ENCODE measurements at regions not wholly inside any gene's neighbourhood (a gene's known extent, or its start where the extent isn't known, plus 50 kb on each side); places are given as distances from the start of the nearest gene placed in this dataset.

- Histone ChIP-seq H3K79me2 (ENCODE audit: insufficient read depth, low read length) (no peaks in the 10 kb centered on the region), H3K4me2 (ENCODE audit: low read depth, low read length) (no peak overlapping the region), H3K4me1 (ENCODE audit: insufficient read depth, low read length) (peaks cover 60% of the 10 kb centered on the region), H3K9ac (ENCODE audit: insufficient read depth, low read depth, low read length) (0 out of 2 replicates have a peak overlapping the region, but pooled peaks have one; percentile 9), H2AFZ (ENCODE audit: low read length) (peak overlapping the region; percentile 76), H3K9me3 (ENCODE audit: low read length) (no peaks in the 10 kb centered on the region), H3K27ac (ENCODE audit: extremely low read length, insufficient read depth, low read length) (peak overlapping the region; percentile 72), H3K4me3 (replicated peaks in 1 of 3; ENCODE audit: insufficient read depth in 1 of 3, low read depth in 2 of 3, low read length in 3 of 3) (no peak overlapping the region), H4K20me1 (ENCODE audit: insufficient read depth, low read length) (no peaks in the 10 kb centered on the region), H3K27me3 (ENCODE audit: control insufficient read depth in 1 of 2, insufficient read depth in 2 of 2, low read length in 2 of 2) (no peaks in the 10 kb centered on the region), H3K36me3 (replicated peaks in 1 of 2; ENCODE audit: control insufficient read depth in 1 of 2, insufficient read depth in 2 of 2, low read length in 2 of 2) (no peaks in the 10 kb centered on the region)
- in situ Hi-C loops (cut with HindIII; ENCODE audit: extremely low pct_ligation_motif_present, low pct_unique_long_range_greater_than_20kb) (loop anchor here (10.0 kb wide), 1 partner anchor 101 kb away; no protein-coding TSS in a partner anchor), intact Hi-C loops (cut with micrococcal nuclease; ENCODE audit: unreplicated experiment) (no loop called here)
- BruUV-seq (replicated peaks), result no TSS peak
- ChIA-PET CTCF (ENCODE audit: low intra/inter-chr PET ratio, low total read pairs) (no interaction called here), POLR2A (interaction anchor here (1.3 kb wide), 1 partner anchor 107 kb away, joined by 3 read pairs; no protein-coding TSS in a partner anchor)
- ATAC-seq (no peak), FAIRE-seq (no peak), DNase-seq (ENCODE audit: low spot score) (no peak)
- WGBS (ENCODE audit: low lambda C conversion rate), result 93% methylated on average over 4 of the region's 4 CpGs
- TF ChIP-seq ZNF777 (CRISPR knock-in tag; IDR thresholded peaks at IDR 0.05) (no peak), SMARCC2 (IDR thresholded peaks at IDR 0.05) (no peak), ZNF235 (CRISPR knock-in tag; IDR thresholded peaks at IDR 0.05; ENCODE audit: borderline replicate concordance) (no peak), BHLHE40 (IDR thresholded peaks at IDR 0.05; ENCODE audit: low read length) (no peak)
Measured at GRCh38 chr1:55535724-55536544, 320.8 kb upstream of the USP24 start.

DNA sequence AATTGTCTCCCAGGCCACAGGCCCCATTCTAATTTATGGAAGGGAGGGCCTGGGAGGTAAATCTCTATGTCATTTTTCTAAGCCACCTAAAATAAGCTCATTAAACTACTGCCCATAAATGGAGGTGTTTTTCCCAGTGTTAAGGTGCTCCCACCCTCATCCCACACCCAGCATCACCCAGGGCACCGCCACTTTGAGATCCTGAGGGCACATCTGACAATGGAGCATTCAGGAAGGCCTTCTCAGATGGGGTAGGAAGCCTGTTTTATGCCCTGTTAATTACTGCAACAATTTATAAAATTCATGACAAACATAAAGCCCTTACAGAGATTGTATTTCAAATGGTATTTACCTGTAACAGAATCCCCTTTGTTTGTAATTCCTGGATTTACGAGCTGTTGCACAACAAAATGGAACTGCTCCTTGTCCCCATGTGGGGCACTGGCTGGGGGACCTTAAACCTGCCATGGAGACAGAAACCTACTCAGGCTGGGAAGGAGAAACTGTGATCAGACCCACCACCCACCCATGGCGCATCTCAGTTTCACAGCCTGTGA is 319.5 kb upstream of the USP24 start:
- 57% methylated on average over 2 of the region's 3 CpGs for WGBS (ENCODE audit: low lambda C conversion rate)
- Histone ChIP-seq H3K79me2 (ENCODE audit: insufficient read depth, low read length) (no peaks in the 10 kb centered on the region), H3K36me3 (replicated peaks in 1 of 2; ENCODE audit: control insufficient read depth in 1 of 2, insufficient read depth in 2 of 2, low read length in 2 of 2) (no peaks in the 10 kb centered on the region), H3K9me3 (ENCODE audit: low read length) (no peaks in the 10 kb centered on the region), H3K4me2 (ENCODE audit: low read depth, low read length) (peak overlapping the region; percentile 53), H4K20me1 (ENCODE audit: insufficient read depth, low read length) (no peaks in the 10 kb centered on the region), H2AFZ (ENCODE audit: low read length) (peak overlapping the region; percentile 17), H3K4me1 (ENCODE audit: insufficient read depth, low read length) (peaks cover 72% of the 10 kb centered on the region), H3K4me3 (replicated peaks in 1 of 3; ENCODE audit: insufficient read depth in 1 of 3, low read depth in 2 of 3, low read length in 3 of 3) (no peak overlapping the region), H3K27ac (ENCODE audit: extremely low read length, insufficient read depth, low read length) (peak overlapping the region; percentile 72), H3K9ac (ENCODE audit: insufficient read depth, low read depth, low read length) (0 out of 2 replicates have a peak overlapping the region, but pooled peaks have one; percentile 14), H3K27me3 (ENCODE audit: control insufficient read depth in 1 of 2, insufficient read depth in 2 of 2, low read length in 2 of 2) (no peaks in the 10 kb centered on the region)
- CTCF ChIA-PET (ENCODE audit: low intra/inter-chr PET ratio, low total read pairs), result no interaction called here
- DNase-seq (ENCODE audit: low spot score) (peak; percentile 53), ATAC-seq (no peak; the same call in 2 of the 3 replicates), FAIRE-seq (no peak)
- POLR2A ChIA-PET, result interaction anchor here (1.0 kb wide), 1 partner anchor 104 kb away, joined by 3 read pairs; no protein-coding TSS in a partner anchor
- intact Hi-C loops (cut with micrococcal nuclease; ENCODE audit: unreplicated experiment) (loop anchor here (5.0 kb wide), 1 partner anchor 107 kb away; no protein-coding TSS in a partner anchor), in situ Hi-C loops (cut with HindIII; ENCODE audit: extremely low pct_ligation_motif_present, low pct_unique_long_range_greater_than_20kb) (loop anchor here (10.0 kb wide), 1 partner anchor 100 kb away; no protein-coding TSS in a partner anchor)
- no TSS peak for BruUV-seq (replicated peaks)
- no peak for TF ChIP-seq ZNF326 (CRISPR knock-in tag; IDR thresholded peaks at IDR 0.05; ENCODE audit: borderline replicate concordance)
- peak; percentile 52; the same call in 1 of the 2 replicates for TF ChIP-seq HOMEZ (CRISPR knock-in tag; IDR thresholded peaks at IDR 0.05; ENCODE audit: low read depth)
- no peak for TF ChIP-seq ZSCAN30 (CRISPR knock-in tag; IDR thresholded peaks at IDR 0.05)
- TF ChIP-seq CEBPB (IDR thresholded peaks at IDR 0.05; ENCODE audit: borderline replicate concordance, low read depth, low read length), result peak; percentile 87
- TF ChIP-seq ZNF335 (CRISPR knock-in tag; IDR thresholded peaks at IDR 0.05), result no peak
- no peak for TF ChIP-seq CAMTA2 (CRISPR knock-in tag; IDR thresholded peaks at IDR 0.05; ENCODE audit: borderline replicate concordance)
- no peak for TF ChIP-seq ZNF354B (CRISPR knock-in tag; IDR thresholded peaks at IDR 0.05)
- no peak for TF ChIP-seq ZNF670 (CRISPR knock-in tag; IDR thresholded peaks at IDR 0.05; ENCODE audit: borderline replicate concordance)
- TF ChIP-seq FIP1L1 (IDR thresholded peaks at IDR 0.05; ENCODE audit: borderline replicate concordance, insufficient read depth, low read depth, low read length), result no peak
- TF ChIP-seq, protein P1, sequence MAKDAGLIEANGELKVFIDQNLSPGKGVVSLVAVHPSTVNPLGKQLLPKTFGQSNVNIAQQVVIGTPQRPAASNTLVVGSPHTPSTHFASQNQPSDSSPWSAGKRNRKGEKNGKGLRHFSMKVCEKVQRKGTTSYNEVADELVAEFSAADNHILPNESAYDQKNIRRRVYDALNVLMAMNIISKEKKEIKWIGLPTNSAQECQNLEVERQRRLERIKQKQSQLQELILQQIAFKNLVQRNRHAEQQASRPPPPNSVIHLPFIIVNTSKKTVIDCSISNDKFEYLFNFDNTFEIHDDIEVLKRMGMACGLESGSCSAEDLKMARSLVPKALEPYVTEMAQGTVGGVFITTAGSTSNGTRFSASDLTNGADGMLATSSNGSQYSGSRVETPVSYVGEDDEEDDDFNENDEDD (CRISPR knock-in tag; IDR thresholded peaks at IDR 0.05; ENCODE audit: borderline replicate concordance), result no peak
- TF ChIP-seq RARA (CRISPR knock-in tag; IDR thresholded peaks at IDR 0.05), result no peak
- no peak for TF ChIP-seq ERF (CRISPR knock-in tag; IDR thresholded peaks at IDR 0.05)
